ENCODE measurements at regions not wholly inside any gene's neighbourhood (a gene's known extent, or its start where the extent isn't known, plus 50 kb on each side); places are given as distances from the start of the nearest gene placed in this dataset.
"Not testable (repeated sequence)": the region's sequence is repeated elsewhere in the genome, so short reads cannot be mapped to it uniquely, and the experiment has no call there.

DNA sequence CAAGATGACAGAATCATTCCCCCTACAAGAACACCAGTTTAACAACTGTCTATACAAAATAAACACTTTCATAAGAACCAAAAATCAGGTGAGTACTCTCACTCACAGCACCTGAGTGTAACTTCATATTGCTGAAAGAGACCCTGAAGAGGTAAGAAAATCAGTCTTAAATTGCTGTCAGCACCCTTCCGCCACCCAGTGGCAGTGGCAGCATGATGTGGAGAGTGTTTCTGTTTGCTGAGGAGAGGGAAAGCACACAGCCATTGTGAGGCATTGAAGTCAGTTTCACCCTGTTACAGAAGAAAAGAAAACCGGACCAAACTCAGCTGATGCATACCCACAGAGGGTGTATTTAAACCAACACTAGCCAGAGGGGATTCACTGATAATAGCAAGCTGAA is 1240.8 kb upstream of the CRIM1 start:
- no peak for DNase-seq (ENCODE audit: low read depth)

DNA sequence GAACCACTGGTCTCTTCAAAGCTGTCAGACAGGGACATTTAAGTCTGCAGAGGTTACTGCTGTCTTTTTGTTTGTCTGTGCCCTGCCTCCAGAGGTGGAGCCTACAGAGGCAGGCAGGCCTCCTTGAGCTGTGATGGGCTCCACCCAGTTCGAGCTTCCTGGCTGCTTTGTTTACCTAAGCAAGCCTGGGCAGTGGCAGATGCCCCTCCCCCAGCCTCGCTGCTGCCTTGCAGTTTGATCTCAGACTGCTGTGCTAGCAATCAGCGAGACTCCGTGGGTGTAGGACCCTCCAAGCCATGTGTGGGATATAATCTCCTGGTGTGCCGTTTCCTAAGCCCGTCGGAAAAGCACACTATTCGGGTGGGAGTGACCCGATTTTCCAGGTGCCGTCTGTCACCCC is 1243.2 kb upstream of the CRIM1 start:
- DNase-seq (ENCODE audit: low read depth) = not testable (repeated sequence)

DNA sequence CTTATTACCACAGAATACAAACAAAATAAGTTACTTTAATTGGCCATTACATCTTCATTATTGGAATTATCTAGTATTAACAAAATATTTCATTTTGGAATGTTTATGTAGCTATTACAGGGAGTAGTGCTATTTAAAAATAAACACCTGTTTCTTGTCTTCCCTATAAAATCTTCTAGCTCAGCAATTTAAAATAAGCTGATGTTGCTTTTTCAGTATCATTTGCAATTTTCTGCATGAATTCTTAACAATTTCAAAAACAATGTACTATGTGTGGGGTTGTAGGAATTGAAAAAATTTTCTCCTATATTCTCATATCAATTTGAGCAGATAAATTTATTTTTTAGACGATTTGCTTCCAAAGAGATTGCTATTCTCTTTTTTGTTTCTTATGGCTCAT is 1251.3 kb upstream of the CRIM1 start:
- no peak for DNase-seq (ENCODE audit: low read depth)

DNA sequence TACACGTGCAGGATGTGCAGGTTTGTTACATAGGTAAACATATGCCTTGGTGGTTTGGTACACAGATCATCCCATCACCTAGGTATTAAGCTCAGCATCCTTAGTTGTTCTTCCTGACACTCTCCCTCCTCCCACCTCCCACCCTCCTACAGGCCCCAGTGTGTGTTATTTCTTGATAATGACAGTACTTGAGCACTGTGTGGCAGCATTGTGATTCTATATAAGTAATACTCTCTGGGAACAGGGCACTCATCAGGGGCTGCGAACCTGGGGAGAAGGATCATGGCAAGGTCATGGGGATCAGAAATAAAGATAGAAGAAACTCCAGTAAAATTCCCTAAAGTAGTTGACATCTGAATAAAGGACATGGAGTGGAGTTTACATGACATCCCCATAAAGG is 1256.2 kb upstream of the CRIM1 start:
- no peak for DNase-seq (ENCODE audit: low read depth)

DNA sequence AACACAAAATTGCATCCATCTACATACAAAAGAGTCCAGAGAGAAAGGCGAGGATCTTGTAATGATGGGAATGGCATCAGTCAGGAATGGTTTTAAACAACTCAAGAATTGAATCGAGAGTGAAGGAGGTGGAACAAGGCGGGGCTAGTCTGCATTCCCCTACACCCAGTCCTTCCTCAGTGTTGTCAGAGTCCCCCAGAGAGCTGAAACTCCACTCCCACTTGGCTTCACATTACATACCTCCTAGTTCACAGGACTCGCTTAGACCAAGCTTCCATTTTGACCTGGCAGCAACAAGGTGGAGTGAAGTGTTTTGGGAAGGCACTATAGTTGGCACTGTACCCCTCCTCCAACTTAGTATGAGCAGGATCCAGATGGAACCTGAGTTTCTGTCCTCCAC is 1273.5 kb upstream of the CRIM1 start:
- DNase-seq (ENCODE audit: low read depth) = no peak

DNA sequence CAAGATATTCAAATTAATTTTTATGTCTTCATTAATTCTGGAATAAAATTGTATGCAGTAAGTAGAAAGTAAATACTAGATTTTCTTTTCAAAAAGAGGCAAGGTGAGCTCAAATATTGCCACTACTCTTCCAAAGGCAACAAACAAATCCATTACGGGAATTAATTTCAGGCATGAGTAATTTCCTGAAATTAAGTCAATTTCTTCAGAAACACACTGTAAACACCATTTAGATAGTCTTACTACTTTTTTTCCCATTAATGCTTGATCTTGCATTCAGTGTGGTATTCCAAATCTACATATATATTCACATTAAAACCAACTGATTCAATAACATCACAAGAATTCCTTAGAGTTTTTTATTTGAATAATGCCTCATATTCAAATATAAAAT is 1274.0 kb upstream of the CRIM1 start:
- no peak for DNase-seq (ENCODE audit: low read depth)

DNA sequence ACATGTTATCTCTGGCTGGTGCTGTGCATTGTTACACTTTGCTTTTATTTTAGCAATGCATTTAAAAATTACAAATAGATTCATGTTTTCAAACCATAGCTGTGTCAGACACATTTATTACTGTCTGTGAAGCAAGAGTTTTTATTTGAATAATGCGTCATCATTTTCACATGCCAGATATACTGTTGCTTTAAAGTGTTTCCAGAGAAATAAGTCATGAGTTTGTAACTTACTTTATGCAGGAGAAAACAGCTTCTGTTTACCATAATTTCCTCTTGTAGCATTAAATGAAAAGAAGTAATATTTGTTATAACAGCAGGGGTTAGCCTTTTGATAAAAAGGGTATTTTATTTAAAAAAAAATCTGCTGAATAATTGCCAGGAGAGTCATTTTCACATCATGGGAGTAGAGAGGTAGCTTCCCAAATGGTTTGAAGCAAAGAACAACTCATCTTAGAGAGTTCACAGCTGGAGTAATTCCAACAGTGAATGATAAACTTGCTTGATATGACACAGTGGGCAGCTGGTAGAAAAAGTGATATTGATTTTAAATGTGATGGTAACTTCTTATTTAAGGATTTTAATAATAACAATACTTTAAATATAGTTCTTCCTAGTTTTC is 1274.5 kb upstream of the CRIM1 start:
- DNase-seq (ENCODE audit: low read depth) = no peak

DNA sequence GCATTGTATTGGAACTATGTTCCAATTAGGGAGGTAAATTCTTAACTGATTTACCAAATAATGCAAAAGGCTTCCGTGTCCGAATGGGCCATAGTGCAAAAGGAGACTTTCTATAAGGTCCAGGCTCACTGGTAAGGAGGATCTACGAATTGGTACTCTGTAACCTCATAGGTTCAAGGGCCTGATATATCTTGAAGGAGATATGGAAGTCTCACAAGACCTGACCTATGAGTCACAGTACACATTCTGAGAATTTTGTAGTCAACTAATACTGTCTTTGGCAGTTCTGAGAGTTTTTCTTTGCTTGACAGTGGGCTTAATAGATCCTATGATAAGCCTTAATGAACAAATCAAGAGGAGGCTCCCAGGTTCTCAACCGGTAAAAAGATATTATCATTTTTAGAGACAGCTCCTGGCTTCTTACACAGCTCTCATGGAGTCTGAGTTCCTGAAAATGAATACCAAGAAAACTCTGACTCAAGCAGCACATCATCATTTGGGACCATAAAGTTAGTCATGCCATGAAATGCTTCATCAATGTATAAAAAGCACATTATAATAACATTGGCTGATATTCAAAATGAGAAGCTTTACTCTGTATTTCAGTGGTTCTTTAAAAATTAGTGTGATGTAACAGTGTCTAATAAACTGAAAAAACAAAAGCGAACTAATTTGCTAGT is 1275.2 kb upstream of the CRIM1 start:
- DNase-seq (ENCODE audit: low read depth) = no peak

DNA sequence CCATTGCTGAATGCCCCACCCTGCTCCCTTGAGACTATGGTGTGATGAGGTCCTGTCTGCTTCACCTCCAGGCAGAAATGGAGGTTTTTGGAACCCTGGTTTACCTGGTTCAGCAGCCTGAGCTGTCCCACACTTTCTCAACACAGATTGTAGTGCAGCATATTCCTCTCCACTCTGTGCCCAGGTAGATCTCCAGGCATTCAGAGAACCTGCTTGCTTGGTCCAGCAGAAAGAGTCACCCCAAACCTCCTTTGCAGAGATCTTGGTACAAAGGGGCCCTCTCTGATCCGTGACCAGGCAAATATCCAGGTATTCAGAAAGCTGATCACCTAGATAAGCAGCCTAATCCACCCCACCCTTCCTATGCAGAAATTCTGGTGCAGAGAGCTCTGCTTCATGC is 1288.2 kb upstream of the CRIM1 start:
- no peak for DNase-seq (ENCODE audit: low read depth)

DNA sequence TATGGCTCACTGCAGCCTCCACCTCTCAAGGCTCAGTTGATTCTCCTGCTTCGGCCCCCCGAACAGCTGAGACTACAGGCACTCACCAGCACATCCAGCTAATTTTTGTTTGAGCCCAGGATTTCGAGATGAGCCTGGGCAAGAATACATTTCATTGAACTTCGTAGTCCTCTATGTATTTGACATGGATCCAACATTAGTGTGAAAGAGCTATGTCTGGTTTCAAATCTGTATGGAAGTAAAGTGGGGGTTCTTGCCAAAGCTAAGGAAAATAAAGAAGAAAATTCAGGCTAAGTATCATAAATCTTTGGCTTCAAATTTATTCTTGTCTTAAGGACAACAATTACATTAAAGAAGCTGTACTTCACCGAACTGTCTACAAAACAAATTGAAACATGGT is 1291.7 kb upstream of the CRIM1 start:
- DNase-seq (ENCODE audit: low read depth) = no peak

DNA sequence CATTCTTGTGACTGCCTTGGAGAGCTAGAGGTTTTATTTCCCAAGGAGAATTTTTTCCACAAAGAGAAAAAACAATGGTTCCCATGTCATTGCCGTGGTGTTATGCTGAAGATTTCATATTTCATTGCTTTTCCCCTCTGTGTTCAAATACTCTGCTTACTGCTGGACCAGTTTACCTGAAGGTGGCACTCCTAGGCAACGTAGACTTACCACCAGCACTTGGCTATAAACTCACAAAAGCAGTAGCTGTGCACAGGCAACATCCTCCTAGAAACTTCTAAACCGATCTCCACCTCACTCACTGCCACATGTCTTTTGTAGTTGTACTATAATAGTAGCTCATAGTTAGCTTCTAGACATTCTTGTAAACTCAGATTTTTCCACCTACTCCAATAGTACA is 1319.7 kb upstream of the CRIM1 start:
- DNase-seq (ENCODE audit: low read depth) = no peak

DNA sequence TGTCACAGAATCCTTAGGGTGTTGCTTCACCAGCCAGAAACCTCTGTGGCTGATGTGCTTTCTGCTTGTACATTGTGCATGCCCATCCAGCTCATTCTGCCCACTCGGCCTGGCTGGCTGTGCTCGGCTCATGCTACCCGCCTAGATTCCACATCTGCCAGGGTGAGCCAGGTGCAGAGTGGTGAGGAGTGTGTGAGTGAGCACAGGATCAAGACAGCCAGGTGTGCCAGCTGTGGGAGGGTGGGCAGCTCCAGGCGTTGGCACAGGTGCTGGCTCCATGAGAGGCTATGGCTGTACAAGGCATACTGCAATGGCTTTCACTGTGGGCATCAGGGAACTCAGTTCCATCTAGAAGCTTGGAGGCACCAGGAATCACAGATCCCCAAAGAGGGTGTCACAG is 1321.8 kb upstream of the CRIM1 start:
- DNase-seq (ENCODE audit: low read depth) = no peak

DNA sequence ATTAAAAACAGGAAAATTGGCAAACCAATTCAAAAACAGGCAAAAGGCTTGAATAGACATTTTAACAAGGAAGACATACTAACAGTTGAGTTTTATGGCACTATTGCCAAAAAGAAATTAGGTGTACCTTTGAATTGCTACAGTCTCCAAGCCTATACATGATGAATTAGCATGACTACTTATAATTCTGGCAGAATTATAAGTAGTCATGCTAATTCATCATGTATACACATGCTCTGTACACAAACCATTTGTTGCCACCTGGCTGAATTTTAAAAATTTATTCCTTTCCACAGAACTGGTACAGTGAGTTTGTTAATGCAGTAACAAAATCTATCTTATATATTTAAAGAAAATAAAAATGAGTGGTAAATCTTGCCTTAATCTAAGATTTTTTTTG is 1332.0 kb upstream of the CRIM1 start:
- no peak for DNase-seq (ENCODE audit: low read depth)

DNA sequence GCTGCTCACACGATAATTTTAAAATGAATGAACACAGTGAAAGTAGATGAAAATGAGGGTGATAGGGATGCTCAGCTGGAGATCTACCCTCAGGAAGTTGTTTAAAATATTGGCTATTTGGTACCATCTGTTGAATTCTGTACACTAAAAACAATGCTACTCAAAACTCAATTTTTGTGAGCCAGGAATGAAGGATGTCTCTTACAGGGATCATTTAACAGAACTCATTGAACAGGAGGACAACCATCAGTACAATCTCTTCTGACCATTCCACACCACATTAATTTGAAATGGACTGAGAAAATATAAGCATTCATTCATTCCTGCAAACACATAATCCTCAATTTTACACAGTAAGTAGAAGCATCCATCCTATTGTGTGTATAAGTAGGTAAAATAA is 1355.1 kb upstream of the CRIM1 start:
- no peak for DNase-seq (ENCODE audit: low read depth)

DNA sequence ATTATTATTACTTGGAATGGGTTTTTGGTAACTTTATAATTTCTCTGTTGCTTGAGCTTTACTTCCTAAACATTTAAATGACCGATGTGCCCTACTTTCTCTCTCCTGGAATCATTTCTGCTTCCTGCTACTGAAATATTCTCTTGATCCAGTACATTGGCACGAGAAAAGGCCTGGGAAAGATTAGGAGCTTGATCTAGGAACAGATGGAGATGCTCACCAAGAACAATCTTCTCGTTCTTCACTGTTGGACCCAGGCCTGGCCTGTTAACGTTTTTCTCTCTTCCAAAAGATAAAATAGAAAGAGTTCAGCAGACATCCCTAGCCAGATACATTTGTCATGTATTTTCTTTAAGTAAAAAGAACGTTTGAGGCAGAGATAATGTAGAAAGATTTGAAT is 1356.8 kb upstream of the CRIM1 start:
- DNase-seq (ENCODE audit: low read depth) = no peak

DNA sequence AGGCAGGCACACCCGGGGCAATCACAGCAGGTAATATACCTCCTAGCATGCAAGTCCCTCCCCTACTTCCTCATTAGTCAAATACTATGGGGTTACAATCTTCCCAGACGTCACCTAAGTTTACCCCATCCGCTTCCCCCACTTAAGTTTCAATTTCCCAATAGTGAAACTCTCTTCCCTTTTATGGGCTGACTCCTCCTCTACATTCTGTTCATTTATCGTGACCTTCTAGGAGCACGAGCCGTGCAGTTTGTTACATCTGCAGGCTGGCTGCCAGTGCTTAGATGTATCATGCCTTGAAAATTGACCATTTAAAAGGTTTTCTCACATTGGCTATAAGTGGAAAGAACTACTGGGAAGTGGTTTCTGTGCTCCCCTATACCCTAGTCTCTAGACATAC is 1357.8 kb upstream of the CRIM1 start:
- DNase-seq (ENCODE audit: low read depth) = no peak

DNA sequence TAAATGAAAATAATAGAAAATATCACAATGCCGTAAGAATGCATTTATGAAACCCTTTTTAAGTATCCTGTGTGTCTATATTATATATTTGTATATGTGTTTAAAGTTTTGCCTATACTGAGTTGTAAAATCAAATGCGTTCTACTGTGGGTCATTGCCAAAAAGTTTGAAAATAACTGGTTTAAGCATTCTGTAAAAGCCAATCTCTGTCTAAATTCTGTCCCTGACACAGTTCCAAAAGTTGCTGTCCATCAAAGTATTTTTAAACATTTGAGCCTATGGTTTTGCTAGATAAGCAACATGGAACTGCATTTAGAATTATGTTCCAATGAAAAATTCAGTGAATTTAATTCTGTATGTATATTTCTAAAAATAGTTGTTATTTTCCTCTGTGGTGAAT is 1360.4 kb upstream of the CRIM1 start:
- no peak for DNase-seq (ENCODE audit: low read depth)

DNA sequence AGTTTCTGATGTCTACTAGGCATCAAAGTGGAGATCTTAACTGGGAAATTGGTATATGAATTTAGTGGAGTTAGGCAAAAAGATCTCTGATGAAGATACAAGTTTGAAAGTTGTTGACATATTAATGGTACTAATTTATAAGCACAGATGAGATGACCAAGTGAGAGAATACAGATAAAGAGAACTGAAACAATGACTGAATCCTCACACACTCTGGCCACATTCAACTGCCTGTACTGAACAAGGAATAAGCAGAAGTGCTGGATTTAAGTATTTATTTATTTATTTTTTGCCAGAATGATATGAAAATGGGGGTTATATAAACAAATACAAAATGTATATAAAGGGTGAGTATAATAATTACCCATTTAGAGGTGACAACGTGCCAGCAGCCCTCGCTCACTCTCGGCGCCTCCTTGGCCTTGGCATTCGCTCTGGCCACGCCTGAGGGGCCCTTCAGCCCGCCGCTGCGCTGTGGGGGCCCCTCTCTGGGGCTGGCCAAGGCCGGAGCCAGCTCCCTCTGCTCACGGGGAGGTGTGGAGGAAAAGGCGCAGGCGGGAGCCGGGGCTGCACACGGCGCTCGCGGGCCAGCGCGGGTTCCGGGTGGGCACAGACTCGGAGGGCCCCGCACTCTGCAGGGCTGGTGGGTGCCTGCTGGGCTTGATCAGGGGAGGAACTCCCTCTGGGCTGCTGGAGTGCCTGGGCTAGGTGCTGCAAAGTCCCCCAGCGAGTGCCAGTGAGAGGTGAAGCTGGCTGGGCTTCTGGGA is 1363.9 kb upstream of the CRIM1 start:
- no peak for DNase-seq (ENCODE audit: low read depth)

DNA sequence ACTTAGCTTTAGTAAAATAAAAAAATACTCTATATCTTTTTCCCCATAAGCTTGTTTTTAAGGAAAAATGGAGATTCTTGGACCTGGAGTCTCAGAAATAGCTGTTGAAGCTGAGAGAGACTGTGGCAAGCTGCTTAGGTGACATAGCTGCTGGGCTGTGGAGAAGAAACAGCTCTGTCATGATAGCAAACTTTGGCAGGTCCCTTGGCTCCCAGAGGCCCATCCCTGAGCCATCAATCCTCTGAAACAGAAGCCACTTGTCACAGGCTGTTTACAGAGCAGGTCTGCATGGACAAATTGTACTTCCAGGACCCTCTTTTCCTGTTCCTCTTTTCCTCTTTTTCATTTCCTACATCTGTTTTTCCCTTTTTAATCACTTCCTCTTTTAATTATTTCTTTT is 1370.1 kb upstream of the CRIM1 start:
- DNase-seq (ENCODE audit: low read depth) = no peak

DNA sequence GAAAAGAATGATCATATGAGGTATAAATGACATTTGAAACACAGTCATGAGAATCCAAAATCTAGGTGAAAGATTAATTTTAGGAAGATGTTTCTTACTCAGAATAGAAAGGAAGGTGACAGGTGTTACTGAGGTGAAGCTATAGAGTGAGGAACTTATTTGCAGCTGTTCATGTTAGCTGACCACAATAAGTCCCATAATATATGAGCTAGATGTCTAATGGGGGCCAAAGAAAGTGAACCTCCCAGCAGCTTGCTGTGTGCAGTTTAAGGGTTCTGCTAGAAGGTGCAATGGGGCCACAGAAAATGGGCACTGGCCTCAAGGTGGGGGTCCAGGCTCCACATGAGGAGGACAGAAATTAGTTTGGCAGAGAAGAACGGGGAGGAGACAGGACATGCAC is 1374.9 kb upstream of the CRIM1 start:
- DNase-seq (ENCODE audit: low read depth) = no peak

DNA sequence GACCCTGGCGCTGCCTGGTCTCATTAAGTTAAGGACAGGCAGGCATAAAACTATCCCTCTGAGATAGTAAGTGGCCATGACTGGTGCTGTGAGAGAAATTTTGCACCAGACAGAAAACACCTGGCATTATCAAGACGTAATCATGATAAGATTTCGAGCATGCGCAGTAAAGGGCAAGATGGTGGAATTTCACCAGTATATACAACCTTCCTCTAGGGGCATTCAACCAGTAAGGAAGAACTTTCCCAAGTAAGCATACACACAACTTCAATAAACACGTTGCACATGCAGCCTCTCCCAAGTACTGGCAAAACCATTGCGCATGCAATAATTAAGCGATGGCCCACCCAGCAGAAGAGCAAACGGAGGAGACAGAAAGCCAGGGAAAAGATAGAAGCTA is 1376.4 kb upstream of the CRIM1 start:
- no peak for DNase-seq (ENCODE audit: low read depth)

DNA sequence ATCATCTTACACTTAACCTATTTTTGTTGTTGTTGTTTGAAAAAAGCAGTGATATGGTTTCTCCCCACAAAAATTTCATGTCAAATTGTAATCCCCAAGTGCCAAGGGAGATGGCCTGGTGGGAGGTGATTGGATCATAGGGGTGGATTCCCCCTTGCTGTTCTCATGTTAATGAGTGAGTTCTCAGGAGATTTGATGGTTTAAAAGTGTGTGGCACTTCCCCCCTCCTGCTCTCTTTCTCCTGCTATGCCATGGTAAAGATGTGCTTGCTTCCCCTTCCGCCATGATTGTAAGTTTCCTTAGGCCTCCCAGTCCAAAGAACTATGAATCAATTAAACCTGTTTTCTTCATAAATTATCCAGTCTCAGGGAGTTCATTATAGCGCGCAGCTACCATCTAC is 1362.7 kb upstream of the FAM98A start:
- DNase-seq (ENCODE audit: low read depth) = no peak

DNA sequence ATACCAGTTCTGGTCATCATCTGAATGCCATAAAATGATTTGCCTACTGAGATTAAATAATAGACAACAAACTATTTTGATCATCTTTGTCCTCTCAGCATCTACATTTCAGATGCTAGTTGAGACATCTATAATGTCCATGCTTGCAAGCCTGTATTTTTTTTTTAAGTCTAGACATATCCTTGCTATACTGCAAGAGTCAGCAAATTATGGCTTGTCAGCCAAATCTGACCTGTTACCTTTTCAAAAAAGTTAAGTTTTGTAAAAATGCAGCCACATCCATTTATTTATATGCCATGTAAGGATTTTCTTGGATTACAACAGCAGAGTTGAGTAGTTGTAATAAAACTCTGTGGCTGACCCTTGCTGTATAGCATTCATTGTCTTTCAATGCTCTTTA is 1355.7 kb upstream of the FAM98A start:
- DNase-seq (ENCODE audit: low read depth) = no peak

DNA sequence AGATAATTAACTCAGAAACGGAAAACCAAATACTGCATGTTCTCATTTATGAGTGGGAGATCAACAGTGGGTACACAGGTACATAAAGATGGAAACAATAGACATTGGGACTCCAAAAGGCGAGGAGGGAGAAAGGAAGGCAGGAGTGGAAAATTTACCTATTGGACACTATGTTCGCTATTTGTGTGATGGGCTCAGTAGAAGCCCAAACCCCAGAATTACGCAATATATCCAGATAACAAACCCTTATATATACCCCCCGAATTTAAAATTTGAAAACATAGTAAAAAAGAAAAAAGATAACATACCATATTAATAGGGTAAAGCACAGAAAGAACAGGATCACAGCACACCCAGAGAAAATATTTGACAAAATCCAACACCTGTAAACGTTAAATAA is 1351.7 kb upstream of the FAM98A start:
- no peak for DNase-seq (ENCODE audit: low read depth)

All from stimulated activated CD8-positive, alpha-beta memory T cell treated with anti-CD3 and anti-CD28 coated beads, Interleukin-7, amount 100 ng/mL, for 24 hours (primary cell).